ENCODE measurements at regions not wholly inside any gene's neighbourhood (a gene's known extent, or its start where the extent isn't known, plus 50 kb on each side); places are given as distances from the start of the nearest gene placed in this dataset.

DNA sequence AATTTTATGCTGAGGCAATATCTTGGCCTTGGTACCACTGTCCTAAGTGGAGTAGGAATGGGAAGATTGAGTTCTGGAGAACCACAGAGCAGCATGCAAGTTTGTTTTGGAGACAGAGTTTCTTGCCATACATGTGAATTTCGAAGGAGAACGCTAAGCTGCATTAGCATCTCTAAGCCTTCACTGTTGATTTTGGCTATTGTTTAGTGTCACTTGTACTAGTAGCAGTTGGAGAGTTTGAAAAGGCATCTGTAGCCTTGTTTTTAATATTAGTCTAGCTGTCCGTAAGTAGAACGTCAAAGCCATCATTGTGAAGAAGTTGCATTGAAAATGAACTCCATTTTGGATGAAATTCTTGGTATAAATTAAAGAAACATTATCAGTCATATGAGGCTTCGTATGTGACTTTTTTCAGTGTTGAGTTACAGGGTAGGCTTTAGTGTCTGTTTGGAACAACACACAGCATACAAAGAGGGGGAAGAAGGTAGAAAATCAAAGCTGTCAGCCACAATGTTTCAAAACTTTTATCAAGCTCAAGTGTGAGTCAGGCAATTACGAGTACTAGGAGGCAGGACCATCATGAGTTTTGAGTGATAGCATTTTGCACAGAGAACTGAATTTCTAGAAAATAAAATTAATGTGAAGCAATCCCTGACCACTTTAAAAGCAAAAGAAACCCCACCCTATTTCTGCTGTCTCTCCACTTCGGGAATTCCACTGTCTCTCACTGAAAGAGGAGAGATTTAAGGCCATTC is 70.2 kb upstream of the NAV3 start:
- no peaks in the 10 kb centered on the region for H3K9me3 Mint-ChIP-seq (ENCODE audit: low read depth, unreplicated experiment)
- no peak overlapping the region for H3K27ac Mint-ChIP-seq (ENCODE audit: unreplicated experiment)

DNA sequence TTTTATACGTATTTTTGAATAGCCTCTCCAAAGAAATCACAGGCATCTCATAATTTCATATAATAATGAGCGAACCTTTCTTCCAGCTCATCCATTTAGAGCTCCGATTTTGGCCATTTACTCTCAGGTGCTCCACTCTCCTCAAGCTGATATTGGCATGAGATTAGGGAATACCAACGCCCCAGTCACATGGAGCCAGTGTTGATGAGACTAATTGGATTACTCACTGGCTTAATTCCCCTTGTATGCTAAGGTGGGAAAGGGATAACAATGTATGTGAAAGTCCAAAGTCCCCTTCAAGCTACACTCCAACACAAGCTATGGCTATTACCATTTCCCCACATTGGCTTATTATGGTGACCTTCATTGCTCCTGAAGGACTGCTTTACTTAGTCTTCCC is 76.6 kb upstream of the NAV3 start:
- DNase-seq, result no peak
- Mint-ChIP-seq H3K9me3 (ENCODE audit: low read depth, unreplicated experiment) (no peaks in the 10 kb centered on the region), H3K27me3 (ENCODE audit: unreplicated experiment) (no peaks in the 10 kb centered on the region), H3K27ac (ENCODE audit: unreplicated experiment) (no peak overlapping the region), H3K36me3 (ENCODE audit: insufficient read depth, unreplicated experiment) (no peaks in the 10 kb centered on the region), H3K4me1 (ENCODE audit: low read depth, unreplicated experiment) (no peaks in the 10 kb centered on the region), H3K4me3 (ENCODE audit: low read depth, unreplicated experiment) (no peak overlapping the region)
- intact Hi-C loops (cut with micrococcal nuclease; ENCODE audit: unreplicated experiment), result no loop called here
- TF ChIP-seq, protein P1, sequence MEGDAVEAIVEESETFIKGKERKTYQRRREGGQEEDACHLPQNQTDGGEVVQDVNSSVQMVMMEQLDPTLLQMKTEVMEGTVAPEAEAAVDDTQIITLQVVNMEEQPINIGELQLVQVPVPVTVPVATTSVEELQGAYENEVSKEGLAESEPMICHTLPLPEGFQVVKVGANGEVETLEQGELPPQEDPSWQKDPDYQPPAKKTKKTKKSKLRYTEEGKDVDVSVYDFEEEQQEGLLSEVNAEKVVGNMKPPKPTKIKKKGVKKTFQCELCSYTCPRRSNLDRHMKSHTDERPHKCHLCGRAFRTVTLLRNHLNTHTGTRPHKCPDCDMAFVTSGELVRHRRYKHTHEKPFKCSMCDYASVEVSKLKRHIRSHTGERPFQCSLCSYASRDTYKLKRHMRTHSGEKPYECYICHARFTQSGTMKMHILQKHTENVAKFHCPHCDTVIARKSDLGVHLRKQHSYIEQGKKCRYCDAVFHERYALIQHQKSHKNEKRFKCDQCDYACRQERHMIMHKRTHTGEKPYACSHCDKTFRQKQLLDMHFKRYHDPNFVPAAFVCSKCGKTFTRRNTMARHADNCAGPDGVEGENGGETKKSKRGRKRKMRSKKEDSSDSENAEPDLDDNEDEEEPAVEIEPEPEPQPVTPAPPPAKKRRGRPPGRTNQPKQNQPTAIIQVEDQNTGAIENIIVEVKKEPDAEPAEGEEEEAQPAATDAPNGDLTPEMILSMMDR (IDR thresholded peaks at IDR 0.05; ENCODE audit: unreplicated experiment), result no peak
- BruUV-seq (replicated peaks), result no TSS peak
- CTCF ChIA-PET, result no interaction called here

More for the DNA sequence above, 70.2 kb upstream of the NAV3 start:
- no TSS peak for BruUV-seq (replicated peaks)
- CTCF ChIA-PET, result no interaction called here
- DNase-seq, result no peak
- intact Hi-C loops (cut with micrococcal nuclease; ENCODE audit: unreplicated experiment), result no loop called here
- Mint-ChIP-seq H3K4me3 (ENCODE audit: low read depth, unreplicated experiment) (no peak overlapping the region), H3K4me1 (ENCODE audit: low read depth, unreplicated experiment) (peaks cover 7% of the 10 kb centered on the region), H3K36me3 (ENCODE audit: insufficient read depth, unreplicated experiment) (no peaks in the 10 kb centered on the region), H3K27me3 (ENCODE audit: unreplicated experiment) (no peaks in the 10 kb centered on the region)
- TF ChIP-seq, protein P1 (IDR thresholded peaks at IDR 0.05; ENCODE audit: unreplicated experiment), result no peak

DNA sequence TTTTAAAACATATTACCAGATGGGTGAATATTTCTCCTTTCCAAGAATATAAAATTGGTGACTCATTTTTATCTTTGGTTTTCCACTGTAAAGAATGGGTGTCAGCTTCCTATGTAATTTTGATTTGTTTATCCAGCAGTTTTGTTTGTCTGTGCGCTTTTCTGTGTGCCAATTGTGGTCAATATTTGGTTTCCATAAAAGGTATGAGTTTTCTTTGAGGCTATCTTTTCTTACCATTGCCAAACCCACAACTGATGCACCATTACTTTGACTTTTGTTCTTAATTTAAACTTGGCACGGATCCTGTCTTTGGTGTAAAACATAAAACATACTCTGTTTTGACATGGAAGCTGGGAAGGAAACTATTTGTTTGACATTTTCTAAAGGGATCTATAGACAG is 78.8 kb upstream of the NAV3 start:
- no peaks in the 10 kb centered on the region for H3K27me3 Mint-ChIP-seq (ENCODE audit: unreplicated experiment)
- BruUV-seq (replicated peaks), result no TSS peak

DNA sequence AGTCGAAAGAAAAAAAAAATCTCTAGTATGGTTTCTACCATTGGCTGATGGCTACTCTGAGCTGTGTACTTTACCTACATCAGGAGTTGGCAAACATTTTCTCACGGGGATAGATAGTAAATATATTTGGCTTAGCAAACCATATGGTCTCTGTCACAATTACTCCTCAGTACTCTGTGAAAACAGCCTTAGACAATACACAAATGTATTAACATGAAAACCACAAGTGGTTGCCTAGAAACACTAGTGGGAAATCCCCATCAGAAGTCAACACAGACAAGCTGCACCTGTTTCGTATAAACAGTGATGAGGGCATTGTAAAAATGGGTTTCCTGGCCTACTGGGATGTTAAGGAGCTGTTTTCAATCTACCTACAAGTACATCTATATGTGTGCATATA is 84.6 kb upstream of the NAV3 start:
- Mint-ChIP-seq H3K27me3 (ENCODE audit: unreplicated experiment) (no peaks in the 10 kb centered on the region), H3K27ac (ENCODE audit: unreplicated experiment) (peak overlapping the region; percentile 24), H3K36me3 (ENCODE audit: insufficient read depth, unreplicated experiment) (no peaks in the 10 kb centered on the region), H3K4me3 (ENCODE audit: low read depth, unreplicated experiment) (no peak overlapping the region), H3K4me1 (ENCODE audit: low read depth, unreplicated experiment) (peaks cover 20% of the 10 kb centered on the region), H3K9me3 (ENCODE audit: low read depth, unreplicated experiment) (no peaks in the 10 kb centered on the region)
- TF ChIP-seq, protein P1 (IDR thresholded peaks at IDR 0.05; ENCODE audit: unreplicated experiment), result no peak
- intact Hi-C loops (cut with micrococcal nuclease; ENCODE audit: unreplicated experiment), result no loop called here
- no TSS peak for BruUV-seq (replicated peaks)
- DNase-seq, result peak; percentile 40
- CTCF ChIA-PET, result interaction anchor here (0.9 to 1.2 kb wide), 3 partner anchors 14 to 150 kb away, joined by 3 to 4 read pairs (median 3); no protein-coding TSS in a partner anchor

More for the DNA sequence above, 78.8 kb upstream of the NAV3 start:
- no peaks in the 10 kb centered on the region for H3K36me3 Mint-ChIP-seq (ENCODE audit: insufficient read depth, unreplicated experiment)
- intact Hi-C loops (cut with micrococcal nuclease; ENCODE audit: unreplicated experiment), result no loop called here
- no peaks in the 10 kb centered on the region for H3K9me3 Mint-ChIP-seq (ENCODE audit: low read depth, unreplicated experiment)
- no peaks in the 10 kb centered on the region for H3K4me1 Mint-ChIP-seq (ENCODE audit: low read depth, unreplicated experiment)
- DNase-seq, result no peak
- TF ChIP-seq, protein P1 (IDR thresholded peaks at IDR 0.05; ENCODE audit: unreplicated experiment), result no peak
- H3K4me3 Mint-ChIP-seq (ENCODE audit: low read depth, unreplicated experiment), result no peak overlapping the region
- H3K27ac Mint-ChIP-seq (ENCODE audit: unreplicated experiment), result no peak overlapping the region
- CTCF ChIA-PET, result no interaction called here
